ENCODE measurements at regions not wholly inside any gene's neighbourhood (a gene's known extent, or its start where the extent isn't known, plus 50 kb on each side); places are given as distances from the start of the nearest gene placed in this dataset.
"Not testable (repeated sequence)": the region's sequence is repeated elsewhere in the genome, so short reads cannot be mapped to it uniquely, and the experiment has no call there.

GRCh38 chr7:79952399-79952798 is 182.2 kb upstream of the GNAI1 start:
- DNase-seq: no peak

- DNase-seq: no peak
Observed at GRCh38 chr7:79951415-79951814, 183.2 kb upstream of the GNAI1 start.

- no peak for DNase-seq
Observed at GRCh38 chr7:79949778-79950177, 184.9 kb upstream of the GNAI1 start.

GRCh38 chr7:79936281-79936983 is 198.2 kb upstream of the GNAI1 start:
- DNase-seq: no peak

- no peak for DNase-seq
Observed at GRCh38 chr7:79934727-79935126, 199.9 kb upstream of the GNAI1 start.

- DNase-seq: no peak
Observed at GRCh38 chr7:79933144-79933543, 201.5 kb upstream of the GNAI1 start.

- DNase-seq: no peak
Observed at GRCh38 chr7:79930604-79931003, 204.0 kb upstream of the GNAI1 start.

GRCh38 chr7:79927116-79927515 is 207.5 kb upstream of the GNAI1 start:
- no peak for DNase-seq

- DNase-seq: no peak
Observed at GRCh38 chr7:79923953-79924352, 210.7 kb upstream of the GNAI1 start.

GRCh38 chr7:79922894-79923293 is 211.7 kb upstream of the GNAI1 start:
- DNase-seq: no peak

- DNase-seq: no peak
Observed at GRCh38 chr7:79921976-79922375, 212.7 kb upstream of the GNAI1 start.

- DNase-seq: not testable (repeated sequence)
Observed at GRCh38 chr7:79918632-79919031, 216.0 kb upstream of the GNAI1 start.

- DNase-seq: not testable (repeated sequence)
Observed at GRCh38 chr7:79915346-79915745, 219.3 kb upstream of the GNAI1 start.

GRCh38 chr7:79912213-79912633 is 222.4 kb upstream of the GNAI1 start:
- DNase-seq: no peak

GRCh38 chr7:79911420-79911819 is 223.2 kb upstream of the GNAI1 start:
- DNase-seq: no peak

- no peak for DNase-seq
Observed at GRCh38 chr7:79909176-79909575, 225.5 kb upstream of the GNAI1 start.

- DNase-seq: no peak
Observed at GRCh38 chr7:79897166-79897565, 237.5 kb upstream of the GNAI1 start.

GRCh38 chr7:79893991-79894390 is 240.6 kb upstream of the GNAI1 start:
- DNase-seq: no peak

GRCh38 chr7:79882922-79883321 is 251.7 kb upstream of the GNAI1 start:
- no peak for DNase-seq

GRCh38 chr7:79880312-79880711 is 254.3 kb upstream of the GNAI1 start:
- peak; percentile 37 for DNase-seq

- DNase-seq: no peak
Observed at GRCh38 chr7:79877874-79878465, 256.7 kb upstream of the GNAI1 start.

GRCh38 chr7:79876848-79877252 is 257.8 kb upstream of the GNAI1 start:
- DNase-seq: no peak

GRCh38 chr7:79874797-79875196 is 259.8 kb upstream of the GNAI1 start:
- DNase-seq: no peak

- peak; percentile 26 for DNase-seq
Observed at GRCh38 chr7:79872176-79872575, 262.5 kb upstream of the GNAI1 start.

GRCh38 chr7:79868010-79868409 is 266.6 kb upstream of the GNAI1 start:
- DNase-seq: no peak
